WTC11 (cell line): ENCODE measurements at regions not wholly inside any gene's neighbourhood (a gene's known extent, or its start where the extent isn't known, plus 50 kb on each side); places are given as distances from the start of the nearest gene placed in this dataset.
A peak's percentile ranks its signal among the peaks of the same experiment; 100 is the strongest.

Experiments
- ATAC-seq: fragments of 200-7000 bp; cut with Tn5 transposase; 2 replicates; pipeline ENCODE4 v1.10.0; 2021; ENCODE audit warnings: mild to moderate bottlenecking, moderate library complexity
- CTCF ChIA-PET: fragments of 300-600 bp; sonication (Branson Sonifier 250); formaldehyde crosslinking; loops from one replicate; lab custom pipeline; 2021; ENCODE audit warnings: antibody characterized with exemption; lab: Charles Lee
- POLR2A ChIA-PET: fragments of 350-600 bp; sonication (Branson Sonifier 250); formaldehyde crosslinking; loops from one replicate; lab custom pipeline; 2021; ENCODE audit warnings: antibody characterized with exemption; lab: Charles Lee
- DNase-seq: peaks from one replicate; pipeline ENCODE4 v3.0.0; 2021; ENCODE audit warnings: low spot score
- H3K27ac Mint-ChIP-seq: 2 replicates; pipeline ENCODE4 v1.8.0; 2021; ENCODE audit warnings: mixed read lengths
- H3K27me3 Mint-ChIP-seq: 2 replicates; pipeline ENCODE4 v1.8.0; 2021; ENCODE audit warnings: low read depth, mild to moderate bottlenecking, moderate library complexity, mixed read lengths
- H3K36me3 Mint-ChIP-seq: 2 replicates; pipeline ENCODE4 v1.8.0; 2021; ENCODE audit warnings: mixed read lengths
- H3K4me1 Mint-ChIP-seq: 2 replicates; pipeline ENCODE4 v1.8.0; 2022; ENCODE audit warnings: mixed read lengths
- H3K4me3 Mint-ChIP-seq: 2 replicates; pipeline ENCODE4 v1.8.0; 2021; ENCODE audit warnings: mild to moderate bottlenecking, moderate library complexity, mixed read lengths
- H3K9me3 Mint-ChIP-seq: 2 replicates; pipeline ENCODE4 v1.8.0; 2021; ENCODE audit warnings: mixed read lengths
- AR ChIP-seq: fragments of 250-450 bp; sonication (Bioruptor Pico); IDR thresholded peaks from 2 replicates; pipeline ENCODE4 v1.9.0; 2021; ENCODE audit warnings: mild to moderate bottlenecking
- CREB1 ChIP-seq: sonication (generic); formaldehyde crosslinking; IDR thresholded peaks from 2 replicates; pipeline ENCODE4 v1.8.0; 2023; ENCODE audit warnings: mild to moderate bottlenecking, missing genetic modification reagents
- E2F1 ChIP-seq: sonication (generic); formaldehyde crosslinking; IDR thresholded peaks from 2 replicates; pipeline ENCODE4 v1.8.0; 2022; ENCODE audit warnings: mild to moderate bottlenecking, missing genetic modification reagents
- FOXJ3 ChIP-seq: sonication (generic); formaldehyde crosslinking; IDR thresholded peaks from 2 replicates; pipeline ENCODE4 v1.9.0; 2021; ENCODE audit warnings: missing genetic modification reagents, mild to moderate bottlenecking, borderline replicate concordance
- FOXP1 ChIP-seq: sonication (generic); formaldehyde crosslinking; IDR thresholded peaks from 2 replicates; pipeline ENCODE4 v1.8.0; 2022; ENCODE audit warnings: missing genetic modification reagents, mild to moderate bottlenecking, moderate library complexity, borderline replicate concordance
- GTF2I ChIP-seq: fragments of 250-450 bp; sonication (Bioruptor Pico); conservative IDR thresholded peaks from 2 replicates; pipeline ENCODE4 v1.4.0; 2021; ENCODE audit warnings: mild to moderate bottlenecking
- HMGA2 ChIP-seq: fragments of 250-450 bp; sonication (Bioruptor Pico); IDR thresholded peaks from 2 replicates; pipeline ENCODE4 v1.4.0; 2021; ENCODE audit warnings: mild to moderate bottlenecking, moderate library complexity
- JAZF1 ChIP-seq: fragments of 250-450 bp; sonication (Bioruptor Pico); IDR thresholded peaks from 2 replicates; pipeline ENCODE4 v1.9.0; 2021; ENCODE audit warnings: moderate library complexity, mild to moderate bottlenecking, inconsistent platforms
- KAT7 ChIP-seq: sonication (generic); formaldehyde crosslinking; IDR thresholded peaks from 2 replicates; pipeline ENCODE4 v1.8.1; 2023; ENCODE audit warnings: missing genetic modification reagents, mild to moderate bottlenecking, borderline replicate concordance
- MXD4 ChIP-seq: fragments of 250-450 bp; sonication (Bioruptor Pico); IDR thresholded peaks from 2 replicates; pipeline ENCODE4 v1.8.0; 2021; ENCODE audit warnings: mild to moderate bottlenecking, moderate library complexity, borderline replicate concordance
- NR1H2 ChIP-seq: sonication (generic); formaldehyde crosslinking; IDR thresholded peaks from 2 replicates; pipeline ENCODE4 v1.9.0; 2021; ENCODE audit warnings: mild to moderate bottlenecking, moderate library complexity, missing genetic modification reagents
- PRRX2 ChIP-seq: fragments of 250-450 bp; sonication (Bioruptor Pico); IDR thresholded peaks from 2 replicates; pipeline ENCODE4 v1.8.0; 2021; ENCODE audit warnings: mild to moderate bottlenecking
- SMAD3 ChIP-seq: sonication (generic); formaldehyde crosslinking; IDR thresholded peaks from 2 replicates; pipeline ENCODE4 v1.8.0; 2022; ENCODE audit warnings: missing genetic modification reagents, mild to moderate bottlenecking, borderline replicate concordance
- SOX15 ChIP-seq: fragments of 250-450 bp; sonication (Bioruptor Pico); IDR thresholded peaks from 2 replicates; pipeline ENCODE4 v1.9.0; 2021; ENCODE audit warnings: mild to moderate bottlenecking
- SP1 ChIP-seq: sonication (generic); formaldehyde crosslinking; conservative IDR thresholded peaks from 2 replicates; pipeline ENCODE4 v1.8.1; 2022; ENCODE audit warnings: missing genetic modification reagents
- ZNF232 ChIP-seq: sonication (generic); formaldehyde crosslinking; IDR thresholded peaks from 2 replicates; pipeline ENCODE4 v1.8.0; 2022; ENCODE audit warnings: mild to moderate bottlenecking, missing genetic modification reagents
- ZNF396 ChIP-seq: fragments of 250-450 bp; sonication (Bioruptor Pico); IDR thresholded peaks from 2 replicates; pipeline ENCODE4 v1.8.0; 2021; ENCODE audit warnings: mild to moderate bottlenecking, moderate library complexity, borderline replicate concordance
- TF ChIP-seq, protein P1 (sequence below): sonication (generic); formaldehyde crosslinking; IDR thresholded peaks from 2 replicates; pipeline ENCODE4 v1.8.0; 2022; ENCODE audit warnings: mild to moderate bottlenecking, missing genetic modification reagents
- TF ChIP-seq, protein P2 (sequence below): sonication (generic); formaldehyde crosslinking; IDR thresholded peaks from 2 replicates; pipeline ENCODE4 v1.8.1; 2022; ENCODE audit warnings: low read depth, missing genetic modification reagents, borderline replicate concordance
- TF ChIP-seq, protein P3 (sequence below): sonication (generic); formaldehyde crosslinking; IDR thresholded peaks from 2 replicates; pipeline ENCODE4 v1.8.0; 2023; ENCODE audit warnings: missing genetic modification reagents, mild to moderate bottlenecking, borderline replicate concordance

- peak; percentile 63; the same call in 1 of the 2 replicates for ATAC-seq
- H3K27ac Mint-ChIP-seq = no peak overlapping the region
Observed at GRCh38 chr17:33572615-33573014, 279.5 kb upstream of the ASIC2 start.

GRCh38 chr17:33574942-33575445 is 281.9 kb upstream of the ASIC2 start:
- no peak overlapping the region for H3K27ac Mint-ChIP-seq
- ChIA-PET POLR2A (no interaction called here), CTCF (interaction anchor here (1.1 kb wide), 1 partner anchor 30 kb away, joined by 3 read pairs; no protein-coding TSS in a partner anchor)
- peaks cover 13% of the 10 kb centered on the region for H3K4me1 Mint-ChIP-seq
- ATAC-seq (no peak), DNase-seq (no peak)
- H3K4me3 Mint-ChIP-seq = no peak overlapping the region
- no peak for TF ChIP-seq JAZF1
- TF ChIP-seq, protein P1, sequence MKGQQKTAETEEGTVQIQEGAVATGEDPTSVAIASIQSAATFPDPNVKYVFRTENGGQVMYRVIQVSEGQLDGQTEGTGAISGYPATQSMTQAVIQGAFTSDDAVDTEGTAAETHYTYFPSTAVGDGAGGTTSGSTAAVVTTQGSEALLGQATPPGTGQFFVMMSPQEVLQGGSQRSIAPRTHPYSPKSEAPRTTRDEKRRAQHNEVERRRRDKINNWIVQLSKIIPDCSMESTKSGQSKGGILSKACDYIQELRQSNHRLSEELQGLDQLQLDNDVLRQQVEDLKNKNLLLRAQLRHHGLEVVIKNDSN (CRISPR knock-in tag) = no peak
- no peak for TF ChIP-seq SOX15
- TF ChIP-seq, protein P2, sequence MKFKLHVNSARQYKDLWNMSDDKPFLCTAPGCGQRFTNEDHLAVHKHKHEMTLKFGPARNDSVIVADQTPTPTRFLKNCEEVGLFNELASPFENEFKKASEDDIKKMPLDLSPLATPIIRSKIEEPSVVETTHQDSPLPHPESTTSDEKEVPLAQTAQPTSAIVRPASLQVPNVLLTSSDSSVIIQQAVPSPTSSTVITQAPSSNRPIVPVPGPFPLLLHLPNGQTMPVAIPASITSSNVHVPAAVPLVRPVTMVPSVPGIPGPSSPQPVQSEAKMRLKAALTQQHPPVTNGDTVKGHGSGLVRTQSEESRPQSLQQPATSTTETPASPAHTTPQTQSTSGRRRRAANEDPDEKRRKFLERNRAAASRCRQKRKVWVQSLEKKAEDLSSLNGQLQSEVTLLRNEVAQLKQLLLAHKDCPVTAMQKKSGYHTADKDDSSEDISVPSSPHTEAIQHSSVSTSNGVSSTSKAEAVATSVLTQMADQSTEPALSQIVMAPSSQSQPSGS (CRISPR knock-in tag) = no peak
- TF ChIP-seq NR1H2 = no peak
- TF ChIP-seq E2F1 (CRISPR knock-in tag) = no peak
- no peak for TF ChIP-seq HMGA2 (CRISPR knock-in tag)
- TF ChIP-seq ZNF232 (CRISPR knock-in tag) = no peak
- TF ChIP-seq SMAD3 (CRISPR knock-in tag) = no peak
- TF ChIP-seq KAT7 (CRISPR knock-in tag) = no peak
- TF ChIP-seq FOXJ3 = no peak
- TF ChIP-seq FOXP1 = no peak
- TF ChIP-seq, protein P3, sequence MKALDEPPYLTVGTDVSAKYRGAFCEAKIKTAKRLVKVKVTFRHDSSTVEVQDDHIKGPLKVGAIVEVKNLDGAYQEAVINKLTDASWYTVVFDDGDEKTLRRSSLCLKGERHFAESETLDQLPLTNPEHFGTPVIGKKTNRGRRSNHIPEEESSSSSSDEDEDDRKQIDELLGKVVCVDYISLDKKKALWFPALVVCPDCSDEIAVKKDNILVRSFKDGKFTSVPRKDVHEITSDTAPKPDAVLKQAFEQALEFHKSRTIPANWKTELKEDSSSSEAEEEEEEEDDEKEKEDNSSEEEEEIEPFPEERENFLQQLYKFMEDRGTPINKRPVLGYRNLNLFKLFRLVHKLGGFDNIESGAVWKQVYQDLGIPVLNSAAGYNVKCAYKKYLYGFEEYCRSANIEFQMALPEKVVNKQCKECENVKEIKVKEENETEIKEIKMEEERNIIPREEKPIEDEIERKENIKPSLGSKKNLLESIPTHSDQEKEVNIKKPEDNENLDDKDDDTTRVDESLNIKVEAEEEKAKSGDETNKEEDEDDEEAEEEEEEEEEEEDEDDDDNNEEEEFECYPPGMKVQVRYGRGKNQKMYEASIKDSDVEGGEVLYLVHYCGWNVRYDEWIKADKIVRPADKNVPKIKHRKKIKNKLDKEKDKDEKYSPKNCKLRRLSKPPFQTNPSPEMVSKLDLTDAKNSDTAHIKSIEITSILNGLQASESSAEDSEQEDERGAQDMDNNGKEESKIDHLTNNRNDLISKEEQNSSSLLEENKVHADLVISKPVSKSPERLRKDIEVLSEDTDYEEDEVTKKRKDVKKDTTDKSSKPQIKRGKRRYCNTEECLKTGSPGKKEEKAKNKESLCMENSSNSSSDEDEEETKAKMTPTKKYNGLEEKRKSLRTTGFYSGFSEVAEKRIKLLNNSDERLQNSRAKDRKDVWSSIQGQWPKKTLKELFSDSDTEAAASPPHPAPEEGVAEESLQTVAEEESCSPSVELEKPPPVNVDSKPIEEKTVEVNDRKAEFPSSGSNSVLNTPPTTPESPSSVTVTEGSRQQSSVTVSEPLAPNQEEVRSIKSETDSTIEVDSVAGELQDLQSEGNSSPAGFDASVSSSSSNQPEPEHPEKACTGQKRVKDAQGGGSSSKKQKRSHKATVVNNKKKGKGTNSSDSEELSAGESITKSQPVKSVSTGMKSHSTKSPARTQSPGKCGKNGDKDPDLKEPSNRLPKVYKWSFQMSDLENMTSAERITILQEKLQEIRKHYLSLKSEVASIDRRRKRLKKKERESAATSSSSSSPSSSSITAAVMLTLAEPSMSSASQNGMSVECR (CRISPR knock-in tag) = no peak
- no peak for TF ChIP-seq PRRX2 (CRISPR knock-in tag)
- no peak for TF ChIP-seq MXD4 (CRISPR knock-in tag)
- no peak for TF ChIP-seq AR (CRISPR knock-in tag)
- no peak for TF ChIP-seq ZNF396
- TF ChIP-seq CREB1 = no peak
- peaks cover 5% of the 10 kb centered on the region; the same call in 1 of the 2 replicates for H3K36me3 Mint-ChIP-seq
- H3K27me3 Mint-ChIP-seq = peaks cover 14% of the 10 kb centered on the region; the same call in 1 of the 2 replicates
- H3K9me3 Mint-ChIP-seq = peaks cover 8% of the 10 kb centered on the region

More at GRCh38 chr17:33572615-33573014, 279.5 kb upstream of the ASIC2 start:
- Mint-ChIP-seq H3K9me3 (no peaks in the 10 kb centered on the region; the same call in 1 of the 2 replicates), H3K4me1 (peaks cover 13% of the 10 kb centered on the region), H3K36me3 (no peaks in the 10 kb centered on the region), H3K27me3 (peaks cover 15% of the 10 kb centered on the region)
- peak; percentile 18 for DNase-seq
- CTCF ChIA-PET = no interaction called here
- TF ChIP-seq GTF2I (CRISPR knock-in tag) (no peak), SP1 (CRISPR knock-in tag) (no peak), E2F1 (CRISPR knock-in tag) (0 out of 2 replicates have a peak, but pooled peaks have one; percentile 28)
- TF ChIP-seq, all 79 proteins: peak for 1
- H3K4me3 Mint-ChIP-seq = no peak overlapping the region
- POLR2A ChIA-PET = no interaction called here
